Motor neuron (in vitro differentiated cells): ENCODE measurements at regions not wholly inside any gene's neighbourhood (a gene's known extent, or its start where the extent isn't known, plus 50 kb on each side); places are given as distances from the start of the nearest gene placed in this dataset.
"Not testable (repeated sequence)": the region's sequence is repeated elsewhere in the genome, so short reads cannot be mapped to it uniquely, and the experiment has no call there.

Experiments used
- ATAC-seq, 8 experiments: fragments of 200-7000 bp; cut with Tn5 transposase; replicated peaks in 6 of 8; 2 replicates each; pipeline ENCODE4 v1.8.0; 2021; ENCODE audit warnings: mild to moderate bottlenecking in 8 of 8, moderate library complexity in 8 of 8
- H3K27ac ChIP-seq, 2 donors: fragments of 250-450 bp; sonication (Bioruptor Pico); 2 replicates each; pipeline ENCODE4 v1.9.0; 2021; ENCODE audit warnings: antibody characterized with exemption in 2 of 2, mild to moderate bottlenecking in 2 of 2, moderate library complexity in 1 of 2
- H3K4me1 ChIP-seq, 2 donors: fragments of 250-450 bp; sonication (Bioruptor Pico); replicated peaks in 1 of 2; 2 replicates each; pipeline ENCODE4 v1.6.1; 2021; ENCODE audit warnings: antibody characterized with exemption in 2 of 2, mild to moderate bottlenecking in 2 of 2, moderate library complexity in 1 of 2
- H3K4me3 ChIP-seq, 5 donors: fragments of 250-450 bp; sonication (Bioruptor Pico); 2 replicates each; pipeline ENCODE4 v1.9.0; 2021; ENCODE audit warnings: antibody characterized with exemption in 5 of 5, mild to moderate bottlenecking in 5 of 5, moderate library complexity in 4 of 5
- WGBS, 10 experiments: fragments of 450-650 bp; shearing (Covaris generic); methylation state at CpG; one replicate each; pipeline ENCODE4 v1.0.0; 2022; 5-methylcytosine and 5-hydroxymethylcytosine counted together
- in situ Hi-C, 9 experiments: fragments of 400-800 bp; cut with MboI; loops; one replicate each; pipeline ENCODE4 v1.15.0; 2021; ENCODE audit warnings: low sequenced_read_pairs in 9 of 9, low pct_unique_long_range_greater_than_20kb in 2 of 9; ENCODE audit not compliant: unreplicated experiment in 9 of 9

DNA sequence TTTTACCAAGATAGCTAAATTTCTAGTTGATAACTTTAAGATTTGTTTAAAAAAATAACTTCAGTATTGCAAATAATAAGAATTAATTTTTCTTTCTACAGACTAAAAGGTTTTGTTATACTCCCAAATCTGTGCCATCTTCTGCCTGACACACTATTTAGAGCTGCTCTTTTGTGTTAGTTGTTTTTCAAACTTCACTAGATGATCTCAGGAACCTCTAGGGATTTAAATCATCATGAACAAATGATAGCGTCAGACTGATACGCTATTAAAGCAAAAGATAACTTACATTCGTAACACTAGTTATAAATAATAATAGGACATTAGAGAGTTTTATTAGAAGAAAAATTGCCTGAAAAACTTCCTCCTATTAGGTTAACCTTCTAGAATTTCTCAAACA lies 243.1 kb upstream of the CXADR start:
- no peaks in the 10 kb centered on the region for H3K4me1 ChIP-seq
- H3K4me3 ChIP-seq: no peak overlapping the region
- in situ Hi-C loops: no loop called here
- 7 to 83% (median 68%) methylated on average over 1 to 3 of the region's 3 CpGs; no CpG with 5 or more reads in 2 of the 10 experiments for WGBS, 10 experiments
- no peak overlapping the region for H3K27ac ChIP-seq
- peak in 1 of 8 experiments; percentile 21 for ATAC-seq

GRCh38 chr21:17270229-17270628 lies 242.6 kb upstream of the CXADR start:
- no peak overlapping the region for H3K4me3 ChIP-seq
- ATAC-seq: peak; percentile 45 to 94 (median 82)
- 0 to 33% (median 0%) methylated on average over 1 of the region's 1 CpG; no CpG with 5 or more reads in 3 of the 10 experiments for WGBS, 10 experiments
- H3K27ac ChIP-seq: no peak overlapping the region
- in situ Hi-C loops: no loop called here
- no peaks in the 10 kb centered on the region for H3K4me1 ChIP-seq

GRCh38 chr21:17279663-17280062 lies 233.2 kb upstream of the CXADR start:
- Histone ChIP-seq H3K4me1 (no peaks in the 10 kb centered on the region), H3K27ac (no peak overlapping the region), H3K4me3 (no peak overlapping the region)
- in situ Hi-C loops: no loop called here
- no peak for ATAC-seq
- WGBS, 10 experiments: no CpG with 5 or more reads among the region's 3 CpGs

GRCh38 chr21:17293016-17293562 lies 219.8 kb upstream of the CXADR start:
- in situ Hi-C loops, H3K27ac ChIP-seq, H3K4me1 ChIP-seq, H3K4me3 ChIP-seq: not testable (repeated sequence)
- 5 to 100% (median 70%) methylated on average over 1 to 7 of the region's 11 CpGs for WGBS, 10 experiments
- ATAC-seq: peak in 2 of 8 experiments; percentile 77 to 93

- no peak overlapping the region for H3K27ac ChIP-seq
- in situ Hi-C loops: no loop called here
- no peak for ATAC-seq
- 0 to 83% (median 30%) methylated on average over 1 to 2 of the region's 5 CpGs; no CpG with 5 or more reads in 7 of the 10 experiments for whole genome bisulfite sequencing, 10 experiments
- no peak overlapping the region for H3K4me3 ChIP-seq
- H3K4me1 ChIP-seq: no peaks in the 10 kb centered on the region
Measured at GRCh38 chr21:17295997-17296396, 216.8 kb upstream of the CXADR start.

DNA sequence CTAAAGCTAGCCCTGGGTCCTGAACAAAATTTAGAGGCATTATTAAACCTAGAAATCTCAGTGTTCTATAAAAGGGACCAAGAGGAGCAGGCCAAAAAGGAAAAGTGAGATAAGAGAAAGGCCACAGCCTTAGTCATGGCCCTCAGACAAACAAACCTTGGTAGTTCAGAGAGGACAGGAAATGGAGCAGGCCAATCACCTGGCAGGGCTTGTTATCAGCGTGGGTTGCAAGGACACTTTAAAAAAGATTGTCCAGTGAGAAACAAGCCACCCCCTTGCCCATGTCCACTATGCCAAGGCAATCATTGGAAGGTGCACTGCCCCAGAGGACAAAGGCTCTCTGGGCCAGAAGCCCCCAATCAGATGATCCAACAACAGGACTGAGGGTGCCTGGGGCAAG lies 213.3 kb upstream of the CXADR start:
- WGBS, 10 experiments: 0 to 60% (median 33%) methylated on average over 1 of the region's 1 CpG; no CpG with 5 or more reads in 5 of the 10 experiments
- H3K27ac ChIP-seq, H3K4me1 ChIP-seq, H3K4me3 ChIP-seq, in situ Hi-C loops, ATAC-seq: not testable (repeated sequence)

DNA sequence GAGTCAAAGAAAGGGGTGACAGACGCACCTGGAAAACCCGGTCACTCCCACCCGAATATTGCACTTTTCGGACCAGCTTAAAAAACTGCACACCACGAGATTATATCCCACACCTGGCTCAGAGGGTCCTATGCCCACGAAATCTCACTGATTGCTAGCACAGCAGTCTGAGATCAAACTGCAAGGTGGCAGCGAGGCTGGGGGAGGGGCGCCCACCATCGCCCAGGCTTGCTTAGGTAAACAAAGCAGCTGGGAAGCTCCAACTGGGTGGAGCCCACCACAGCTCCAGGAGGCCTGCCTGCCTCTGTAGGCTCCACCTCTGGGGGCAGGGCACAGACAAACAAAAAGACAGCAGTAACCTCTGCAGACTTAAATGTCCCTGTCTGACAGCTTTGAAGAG lies 185.1 kb upstream of the CXADR start:
- in situ Hi-C loops, H3K27ac ChIP-seq, H3K4me3 ChIP-seq, ATAC-seq, H3K4me1 ChIP-seq: not testable (repeated sequence)
- 93% methylated on average over 3 of the region's 9 CpGs; no CpG with 5 or more reads in 9 of the 10 experiments for WGBS, 10 experiments

- ATAC-seq: peak in 2 of 8 experiments; percentile 19 to 56
- no peak overlapping the region for H3K27ac ChIP-seq
- WGBS, 10 experiments: 0 to 100% (median 40%) methylated on average over 1 to 3 of the region's 3 CpGs; no CpG with 5 or more reads in 2 of the 10 experiments
- H3K4me3 ChIP-seq: no peak overlapping the region
- peaks cover 0 to 3% of the 10 kb centered on the region in 2 donors for H3K4me1 ChIP-seq
- in situ Hi-C loops: no loop called here
Measured at GRCh38 chr21:17334484-17334883, 178.4 kb upstream of the CXADR start.

GRCh38 chr21:17340081-17340480 lies 172.8 kb upstream of the CXADR start:
- no peak overlapping the region for H3K27ac ChIP-seq
- WGBS, 10 experiments: 0 to 76% (median 32%) methylated on average over 1 to 3 of the region's 3 CpGs; no CpG with 5 or more reads in 2 of the 10 experiments
- H3K4me3 ChIP-seq: no peak overlapping the region
- H3K4me1 ChIP-seq: peaks cover 0 to 3% of the 10 kb centered on the region in 2 donors
- no peak for ATAC-seq
- in situ Hi-C loops: no loop called here

- H3K4me1 ChIP-seq: no peaks in the 10 kb centered on the region
- no peak overlapping the region for H3K27ac ChIP-seq
- peak in 1 of 8 experiments; percentile 26 for ATAC-seq
- 0 to 40% (median 11%) methylated on average over 1 to 2 of the region's 2 CpGs for WGBS, 10 experiments
- in situ Hi-C loops: no loop called here
- no peak overlapping the region for H3K4me3 ChIP-seq
Measured at GRCh38 chr21:17343055-17343454, 169.8 kb upstream of the CXADR start.

DNA sequence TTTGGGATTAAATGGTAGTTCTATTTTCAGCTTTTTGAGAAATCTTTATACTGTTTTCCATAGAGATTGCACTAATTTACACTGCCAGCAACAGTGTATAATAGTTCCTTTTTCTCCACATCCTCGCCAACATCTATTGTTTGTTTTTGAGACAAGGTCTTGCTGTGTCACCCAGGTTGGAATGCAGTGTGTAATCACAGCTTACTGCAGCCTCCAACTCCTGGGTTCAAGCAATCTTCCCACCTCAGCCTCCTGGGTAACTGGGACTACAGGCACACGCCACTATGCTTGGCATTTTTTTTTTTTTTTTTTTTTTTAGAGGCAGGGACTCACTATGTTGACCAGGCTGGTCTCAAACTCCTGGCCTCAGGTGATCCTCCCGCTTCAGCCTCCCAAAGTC lies 164.5 kb upstream of the CXADR start:
- 17 to 100% (median 68%) methylated on average over 1 to 3 of the region's 3 CpGs; no CpG with 5 or more reads in 1 of the 10 experiments for WGBS, 10 experiments
- Histone ChIP-seq H3K4me3 (no peak overlapping the region), H3K4me1 (no peaks in the 10 kb centered on the region), H3K27ac (no peak overlapping the region)
- in situ Hi-C loops: no loop called here
- no peak for ATAC-seq

- in situ Hi-C loops: no loop called here
- ATAC-seq: no peak
- WGBS, 10 experiments: 0 to 85% (median 10%) methylated on average over 1 of the region's 1 CpG; no CpG with 5 or more reads in 2 of the 10 experiments
- Histone ChIP-seq H3K27ac (no peak overlapping the region), H3K4me1 (no peaks in the 10 kb centered on the region), H3K4me3 (no peak overlapping the region)
Measured at GRCh38 chr21:17348849-17349248, 164.0 kb upstream of the CXADR start.

GRCh38 chr21:17351766-17352165 lies 161.1 kb upstream of the CXADR start:
- ATAC-seq: no peak
- in situ Hi-C loops: no loop called here
- 25 to 100% (median 80%) methylated on average over 1 to 2 of the region's 2 CpGs; no CpG with 5 or more reads in 2 of the 10 experiments for WGBS, 10 experiments
- no peaks in the 10 kb centered on the region for H3K4me1 ChIP-seq
- no peak overlapping the region for H3K27ac ChIP-seq
- H3K4me3 ChIP-seq: no peak overlapping the region

DNA sequence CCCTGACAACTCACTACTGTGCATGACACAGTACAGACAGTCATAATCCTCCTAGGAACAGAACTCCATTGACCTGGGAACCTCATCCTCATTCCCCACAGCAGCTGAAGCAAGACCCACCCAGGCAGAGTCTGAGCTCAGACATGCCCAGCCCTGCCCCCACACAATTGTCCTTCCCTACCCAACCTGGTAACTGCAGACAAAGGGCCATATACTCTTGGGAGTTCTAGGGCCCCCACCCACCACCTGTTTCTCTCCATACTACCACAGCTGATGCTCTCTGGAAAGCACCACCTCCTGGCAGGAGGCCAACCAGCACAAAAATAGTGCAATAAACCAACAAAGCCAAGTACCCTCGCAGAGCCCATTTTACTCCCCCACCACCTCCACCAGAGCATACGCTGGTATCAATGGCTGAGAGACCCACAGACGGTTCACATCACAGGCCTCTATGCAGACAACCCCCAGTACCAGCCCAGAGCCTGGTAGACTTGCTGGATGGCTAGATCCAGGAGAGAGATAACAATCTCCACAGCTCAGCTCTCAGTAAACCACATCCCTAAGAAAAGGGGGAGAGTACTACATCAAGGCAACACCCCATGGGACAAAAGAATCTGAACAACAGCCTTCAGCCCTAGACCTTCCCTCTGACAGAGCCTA lies 159.7 kb upstream of the CXADR start:
- no peaks in the 10 kb centered on the region for H3K4me1 ChIP-seq
- no peak overlapping the region for H3K27ac ChIP-seq
- WGBS, 10 experiments: 75 to 100% (median 82%) methylated on average over 2 to 3 of the region's 3 CpGs; no CpG with 5 or more reads in 7 of the 10 experiments
- peak in 2 of 8 experiments; percentile 35 to 48 for ATAC-seq
- no peak overlapping the region for H3K4me3 ChIP-seq
- in situ Hi-C loops: no loop called here
